Breast epithelium (tissue), 4 donors: ENCODE measurements at regions not wholly inside any gene's neighbourhood (a gene's known extent, or its start where the extent isn't known, plus 50 kb on each side); places are given as distances from the start of the nearest gene placed in this dataset.

Experiments
- DNase-seq, 2 donors: peaks; one replicate each; pipeline ENCODE4 v3.0.0-alpha.2; 2019; ENCODE audit warnings: low spot score in 2 of 2
- H3K27ac ChIP-seq, 2 donors: fragments of 200-600 bp; sonication (generic) in 1 of 2; one replicate each; pipeline ENCODE4 v1.5.1; 2016 to 2019; ENCODE audit warnings: mild to moderate bottlenecking in 1 of 2
- H3K27me3 ChIP-seq, 2 donors: fragments of 200-600 bp; sonication (generic) in 1 of 2; one replicate each; pipeline versions ENCODE4 v1.5.1 to v1.6.0; 2017 to 2019; ENCODE audit warnings: control low read depth in 1 of 2, mild to moderate bottlenecking in 1 of 2
- H3K36me3 ChIP-seq: fragments of 200-600 bp; one replicate; pipeline ENCODE4 v1.5.1; 2019
- H3K4me1 ChIP-seq, 2 donors: fragments of 200-600 bp; sonication (generic); one replicate each; pipeline ENCODE4 v1.5.1; 2016 to 2019; ENCODE audit warnings: control low read depth in 1 of 2
- H3K4me3 ChIP-seq, 3 donors: fragments of 200-600 bp; sonication (generic); 1 replicate in 2 of 3; 2 replicates in 1 of 3; pipeline ENCODE4 v1.5.1; 2016 to 2019; ENCODE audit warnings: mild to moderate bottlenecking in 3 of 3, moderate library complexity in 2 of 3
- H3K9me3 ChIP-seq, 2 donors: fragments of 200-600 bp; sonication (generic) in 1 of 2; one replicate each; pipeline ENCODE4 v1.5.1; 2016 to 2019; ENCODE audit warnings: control low read depth in 1 of 2
- CTCF ChIP-seq, 3 donors: fragments of 450-650 bp; IDR thresholded peaks; one replicate each; pipeline ENCODE4 v1.5.1; 2016 to 2017; ENCODE audit warnings: antibody characterized with exemption in 3 of 3, mild to moderate bottlenecking in 3 of 3, moderate library complexity in 3 of 3
- POLR2A ChIP-seq: fragments of 450-650 bp; IDR thresholded peaks from one replicate; pipeline ENCODE4 v1.6.1; 2016; ENCODE audit warnings: antibody characterized with exemption, mild to moderate bottlenecking, moderate library complexity
- POLR2AphosphoS5 ChIP-seq, 3 donors: sonication (generic); formaldehyde crosslinking; IDR thresholded peaks; one replicate each; pipeline ENCODE4 v1.6.1; 2017; ENCODE audit warnings: antibody characterized with exemption in 3 of 3
- intact Hi-C: fragments of 100-400 bp; cut with DNase I; formaldehyde crosslinking; loops from one replicate; pipeline ENCODE4 v1.15.1; 2023; ENCODE audit warnings: low total_unique reads

- no peaks in the 10 kb centered on the region for H3K4me1 ChIP-seq
- intact Hi-C loops = no loop called here
- no peaks in the 10 kb centered on the region for H3K36me3 ChIP-seq
- H3K4me3 ChIP-seq = no peak overlapping the region
- no peaks in the 10 kb centered on the region for H3K9me3 ChIP-seq
- no peaks in the 10 kb centered on the region for H3K27me3 ChIP-seq
- DNase-seq = no peak
- no peak overlapping the region for H3K27ac ChIP-seq
- TF ChIP-seq POLR2AphosphoS5 (IDR thresholded peaks at IDR 0.05) (no peak), POLR2A (no peak)
Observed at GRCh38 chr16:35561346-35561745, 2101.9 kb downstream of the TP53TG3F start.

- TF ChIP-seq POLR2A = no peak
- TF ChIP-seq POLR2AphosphoS5 (IDR thresholded peaks at IDR 0.05) = no peak
- TF ChIP-seq CTCF (IDR thresholded peaks at IDR 0.05) = no peak
- no peaks in the 10 kb centered on the region for H3K27me3 ChIP-seq
- no peaks in the 10 kb centered on the region for H3K36me3 ChIP-seq
- H3K27ac ChIP-seq = no peak overlapping the region
- DNase-seq = no peak
- H3K4me1 ChIP-seq = no peaks in the 10 kb centered on the region
- intact Hi-C loops = no loop called here
- no peaks in the 10 kb centered on the region for H3K9me3 ChIP-seq
- no peak overlapping the region for H3K4me3 ChIP-seq
Observed at GRCh38 chr16:35562471-35562870, 2103.1 kb downstream of the TP53TG3F start.

- H3K27ac ChIP-seq = no peak overlapping the region
- H3K36me3 ChIP-seq = no peaks in the 10 kb centered on the region
- H3K9me3 ChIP-seq = no peaks in the 10 kb centered on the region
- no peaks in the 10 kb centered on the region for H3K4me1 ChIP-seq
- intact Hi-C loops = no loop called here
- no peaks in the 10 kb centered on the region for H3K27me3 ChIP-seq
- TF ChIP-seq POLR2AphosphoS5 (IDR thresholded peaks at IDR 0.05) = no peak
- TF ChIP-seq CTCF (IDR thresholded peaks at IDR 0.05) = no peak
- no peak for TF ChIP-seq POLR2A
- H3K4me3 ChIP-seq = no peak overlapping the region
- DNase-seq = no peak
Observed at GRCh38 chr16:35562919-35563318, 2103.5 kb downstream of the TP53TG3F start.

GRCh38 chr16:35564148-35564547 is 2104.7 kb downstream of the TP53TG3F start:
- no peak overlapping the region for H3K4me3 ChIP-seq
- TF ChIP-seq CTCF (IDR thresholded peaks at IDR 0.05) (no peak), POLR2A (no peak), POLR2AphosphoS5 (IDR thresholded peaks at IDR 0.05) (no peak)
- H3K4me1 ChIP-seq = no peaks in the 10 kb centered on the region
- no peak for DNase-seq
- H3K27me3 ChIP-seq = no peaks in the 10 kb centered on the region
- no peaks in the 10 kb centered on the region for H3K36me3 ChIP-seq
- no peaks in the 10 kb centered on the region for H3K9me3 ChIP-seq
- intact Hi-C loops = no loop called here
- no peak overlapping the region for H3K27ac ChIP-seq

GRCh38 chr16:35564889-35565288 is 2105.5 kb downstream of the TP53TG3F start:
- Histone ChIP-seq H3K4me1 (no peaks in the 10 kb centered on the region), H3K36me3 (no peaks in the 10 kb centered on the region), H3K9me3 (no peaks in the 10 kb centered on the region), H3K27me3 (no peaks in the 10 kb centered on the region), H3K4me3 (no peak overlapping the region), H3K27ac (no peak overlapping the region)
- no peak for TF ChIP-seq CTCF (IDR thresholded peaks at IDR 0.05)
- TF ChIP-seq POLR2A = no peak
- no peak for TF ChIP-seq POLR2AphosphoS5 (IDR thresholded peaks at IDR 0.05)
- intact Hi-C loops = no loop called here
- no peak for DNase-seq

- Histone ChIP-seq H3K9me3 (no peaks in the 10 kb centered on the region), H3K4me3 (no peak overlapping the region), H3K27me3 (no peaks in the 10 kb centered on the region), H3K4me1 (no peaks in the 10 kb centered on the region), H3K36me3 (no peaks in the 10 kb centered on the region), H3K27ac (no peak overlapping the region)
- TF ChIP-seq POLR2A (no peak), CTCF (IDR thresholded peaks at IDR 0.05) (no peak), POLR2AphosphoS5 (IDR thresholded peaks at IDR 0.05) (no peak)
- DNase-seq = no peak
- intact Hi-C loops = no loop called here
Observed at GRCh38 chr16:35565626-35566025, 2106.2 kb downstream of the TP53TG3F start.
